ENCODE measurements at regions not wholly inside any gene's neighbourhood (a gene's known extent, or its start where the extent isn't known, plus 50 kb on each side); places are given as distances from the start of the nearest gene placed in this dataset.

GRCh38 chr6:164066335-164066734 lies 651.8 kb downstream of the QKI start:
- TF ChIP-seq, protein P1, sequence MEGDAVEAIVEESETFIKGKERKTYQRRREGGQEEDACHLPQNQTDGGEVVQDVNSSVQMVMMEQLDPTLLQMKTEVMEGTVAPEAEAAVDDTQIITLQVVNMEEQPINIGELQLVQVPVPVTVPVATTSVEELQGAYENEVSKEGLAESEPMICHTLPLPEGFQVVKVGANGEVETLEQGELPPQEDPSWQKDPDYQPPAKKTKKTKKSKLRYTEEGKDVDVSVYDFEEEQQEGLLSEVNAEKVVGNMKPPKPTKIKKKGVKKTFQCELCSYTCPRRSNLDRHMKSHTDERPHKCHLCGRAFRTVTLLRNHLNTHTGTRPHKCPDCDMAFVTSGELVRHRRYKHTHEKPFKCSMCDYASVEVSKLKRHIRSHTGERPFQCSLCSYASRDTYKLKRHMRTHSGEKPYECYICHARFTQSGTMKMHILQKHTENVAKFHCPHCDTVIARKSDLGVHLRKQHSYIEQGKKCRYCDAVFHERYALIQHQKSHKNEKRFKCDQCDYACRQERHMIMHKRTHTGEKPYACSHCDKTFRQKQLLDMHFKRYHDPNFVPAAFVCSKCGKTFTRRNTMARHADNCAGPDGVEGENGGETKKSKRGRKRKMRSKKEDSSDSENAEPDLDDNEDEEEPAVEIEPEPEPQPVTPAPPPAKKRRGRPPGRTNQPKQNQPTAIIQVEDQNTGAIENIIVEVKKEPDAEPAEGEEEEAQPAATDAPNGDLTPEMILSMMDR (IDR thresholded peaks at IDR 0.05) = no peak
- no peaks in the 10 kb centered on the region for H3K4me1 Mint-ChIP-seq (ENCODE audit: low read depth)
- H3K27me3 Mint-ChIP-seq (ENCODE audit: low read depth) = no peaks in the 10 kb centered on the region
- H3K4me3 Mint-ChIP-seq (ENCODE audit: unreplicated experiment) = no peak overlapping the region
- H3K27ac Mint-ChIP-seq (ENCODE audit: unreplicated experiment) = no peak overlapping the region
- no peaks in the 10 kb centered on the region for H3K36me3 Mint-ChIP-seq (ENCODE audit: low read depth)
- DNase-seq (ENCODE audit: low spot score) = no peak
- no peaks in the 10 kb centered on the region for H3K9me3 Mint-ChIP-seq (ENCODE audit: low read depth)

GRCh38 chr6:164063346-164063745 lies 648.8 kb downstream of the QKI start:
- Mint-ChIP-seq H3K36me3 (ENCODE audit: low read depth) (no peaks in the 10 kb centered on the region), H3K4me3 (ENCODE audit: unreplicated experiment) (no peak overlapping the region), H3K27me3 (ENCODE audit: low read depth) (no peaks in the 10 kb centered on the region), H3K4me1 (ENCODE audit: low read depth) (no peaks in the 10 kb centered on the region), H3K9me3 (ENCODE audit: low read depth) (no peaks in the 10 kb centered on the region), H3K27ac (ENCODE audit: unreplicated experiment) (no peak overlapping the region)
- TF ChIP-seq, protein P1 (IDR thresholded peaks at IDR 0.05) = no peak
- no peak for DNase-seq (ENCODE audit: low spot score)

- Mint-ChIP-seq H3K36me3 (ENCODE audit: low read depth) (no peaks in the 10 kb centered on the region), H3K9me3 (ENCODE audit: low read depth) (no peaks in the 10 kb centered on the region)
Observed at GRCh38 chr6:164062872-164063271, 648.4 kb downstream of the QKI start.

DNA sequence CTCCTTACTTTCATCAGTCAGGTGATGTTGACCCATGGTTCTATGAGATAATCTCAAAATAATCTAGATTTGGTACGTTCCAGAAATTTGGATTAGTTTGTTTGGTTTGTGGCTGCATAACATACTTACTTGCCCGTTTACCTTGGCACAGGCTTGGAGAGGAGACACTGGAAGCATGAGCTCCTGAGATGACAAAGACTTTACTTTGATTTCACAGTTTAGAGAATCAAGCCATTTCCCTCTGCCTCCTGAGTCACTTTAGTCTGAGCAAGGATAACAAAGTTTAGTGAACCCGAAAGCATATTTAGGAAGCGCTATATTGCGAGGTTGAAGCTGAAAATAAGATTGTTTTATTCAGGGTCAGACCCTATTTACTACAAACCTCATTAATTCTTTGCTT lies 643.4 kb downstream of the QKI start:
- Mint-ChIP-seq H3K4me1 (ENCODE audit: low read depth) (no peaks in the 10 kb centered on the region), H3K27ac (ENCODE audit: unreplicated experiment) (no peak overlapping the region), H3K4me3 (ENCODE audit: unreplicated experiment) (no peak overlapping the region), H3K36me3 (ENCODE audit: low read depth) (no peaks in the 10 kb centered on the region), H3K9me3 (ENCODE audit: low read depth) (peaks cover 4% of the 10 kb centered on the region), H3K27me3 (ENCODE audit: low read depth) (no peaks in the 10 kb centered on the region)
- TF ChIP-seq, protein P1 (IDR thresholded peaks at IDR 0.05) = no peak
- DNase-seq (ENCODE audit: low spot score) = no peak

More at GRCh38 chr6:164062872-164063271, 648.4 kb downstream of the QKI start:
- TF ChIP-seq, protein P1 (IDR thresholded peaks at IDR 0.05) = no peak
- Mint-ChIP-seq H3K27ac (ENCODE audit: unreplicated experiment) (no peak overlapping the region), H3K27me3 (ENCODE audit: low read depth) (no peaks in the 10 kb centered on the region), H3K4me3 (ENCODE audit: unreplicated experiment) (no peak overlapping the region), H3K4me1 (ENCODE audit: low read depth) (no peaks in the 10 kb centered on the region)
- no peak for DNase-seq (ENCODE audit: low spot score)

DNA sequence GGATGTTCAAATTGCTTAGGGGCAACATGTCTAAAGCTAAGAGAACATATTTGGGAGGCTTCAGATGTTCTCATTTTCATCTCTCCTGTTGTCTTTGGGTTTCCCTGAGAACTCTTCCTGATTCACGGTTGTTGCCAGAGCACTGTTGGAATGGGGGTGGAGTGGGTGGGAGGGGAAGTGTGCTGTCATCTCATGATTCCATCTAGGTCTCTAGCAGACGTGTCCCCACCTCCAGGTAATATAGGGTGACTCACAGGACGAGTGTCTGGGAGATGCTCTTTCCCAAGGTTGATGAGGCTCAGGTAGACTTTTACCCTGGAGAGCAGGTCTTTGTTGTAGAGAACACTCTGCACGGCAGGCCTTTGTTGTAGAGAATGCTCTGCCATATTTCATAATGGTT lies 636.9 kb downstream of the QKI start:
- H3K9me3 Mint-ChIP-seq (ENCODE audit: low read depth) = no peaks in the 10 kb centered on the region
- H3K36me3 Mint-ChIP-seq (ENCODE audit: low read depth) = no peaks in the 10 kb centered on the region
- no peaks in the 10 kb centered on the region for H3K4me1 Mint-ChIP-seq (ENCODE audit: low read depth)
- no peak overlapping the region for H3K4me3 Mint-ChIP-seq (ENCODE audit: unreplicated experiment)
- H3K27ac Mint-ChIP-seq (ENCODE audit: unreplicated experiment) = no peak overlapping the region
- H3K27me3 Mint-ChIP-seq (ENCODE audit: low read depth) = no peaks in the 10 kb centered on the region
- TF ChIP-seq, protein P1 (IDR thresholded peaks at IDR 0.05) = no peak
- no peak for DNase-seq (ENCODE audit: low spot score)
